GM21381 (cell line): ENCODE measurements at regions not wholly inside any gene's neighbourhood (a gene's known extent, or its start where the extent isn't known, plus 50 kb on each side); places are given as distances from the start of the nearest gene placed in this dataset.
"Not testable (repeated sequence)": the region's sequence is repeated elsewhere in the genome, so short reads cannot be mapped to it uniquely, and the experiment has no call there.

Experiments
- ATAC-seq: cut with Tn5 transposase; IDR thresholded peaks from one replicate; pipeline ENCODE4 v1.9.1; 2021; ENCODE audit warnings: mild to moderate bottlenecking, moderate library complexity; ENCODE audit not compliant: unreplicated experiment

GRCh38 chr6:6748001-6748400 lies 159.5 kb downstream of the LY86 start:
- no peak for ATAC-seq

DNA sequence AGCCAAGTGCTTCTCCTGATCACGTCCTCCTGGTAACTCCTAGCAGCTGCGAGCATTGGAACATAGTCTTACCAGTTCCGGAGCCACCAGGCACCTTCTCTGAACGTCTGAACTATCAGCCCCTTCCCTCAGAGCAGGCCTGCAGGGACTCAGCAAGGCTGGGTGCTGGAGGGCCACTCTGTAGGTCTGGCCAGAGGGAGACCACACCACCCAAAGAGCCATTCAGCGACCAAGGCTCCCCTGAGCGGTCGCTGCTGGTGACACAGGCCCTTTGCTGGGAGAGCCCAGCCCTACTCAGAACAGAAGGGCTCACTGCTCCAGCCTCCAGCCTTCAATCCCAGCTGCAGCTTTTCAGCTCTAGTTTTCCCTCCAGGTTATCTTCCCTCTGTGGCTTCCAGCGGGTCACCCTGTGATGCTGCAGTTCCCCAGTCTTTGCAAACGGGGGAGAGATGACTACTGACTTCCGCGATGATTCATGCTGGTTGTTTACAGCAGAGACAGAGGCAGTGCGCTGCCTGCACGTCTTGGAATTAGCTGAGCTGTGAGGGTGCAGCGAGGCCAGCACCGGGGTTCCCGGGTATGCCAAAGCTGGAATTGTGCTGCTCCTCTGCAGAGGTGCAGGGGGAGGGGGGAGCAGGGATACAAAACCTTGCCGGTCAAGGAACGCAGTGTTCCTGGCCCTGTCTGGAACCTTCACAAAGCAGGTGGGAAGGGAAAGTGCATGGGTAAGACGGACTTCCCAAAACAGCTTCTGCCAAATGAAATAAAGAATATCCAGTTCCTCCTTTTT lies 161.4 kb downstream of the LY86 start:
- no peak for ATAC-seq

DNA sequence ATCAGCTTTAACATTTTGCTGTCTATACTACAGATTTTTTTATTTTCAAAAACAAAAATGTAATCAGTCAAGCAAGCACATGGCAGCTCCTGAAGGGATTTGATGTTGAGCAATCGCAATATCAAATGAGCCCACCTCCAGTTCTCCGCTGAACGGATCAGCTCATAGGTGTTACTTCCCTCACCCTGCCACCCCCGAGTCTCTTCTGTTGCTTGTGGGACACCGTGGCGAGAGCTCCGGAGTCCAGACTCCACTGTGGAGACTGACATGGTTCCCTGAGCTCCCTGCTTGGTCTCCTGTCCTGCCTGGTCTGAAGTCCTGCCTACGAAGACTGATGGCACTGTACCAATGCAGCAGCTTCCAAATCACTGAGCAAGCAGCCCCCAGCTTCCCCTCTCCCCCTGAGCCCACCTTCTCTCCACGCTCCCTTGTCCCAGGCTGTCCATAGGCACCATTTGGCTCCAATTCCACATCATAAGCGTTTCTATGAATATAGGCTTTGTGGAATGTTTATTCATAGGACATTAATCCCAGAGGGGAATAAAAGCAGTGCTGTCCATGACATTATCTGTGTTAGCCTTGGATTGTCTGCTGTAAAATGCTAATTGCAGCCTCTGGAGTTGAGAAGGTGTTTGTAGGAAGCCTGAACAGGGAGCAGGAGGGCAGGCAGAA lies 162.2 kb downstream of the LY86 start:
- no peak for ATAC-seq

DNA sequence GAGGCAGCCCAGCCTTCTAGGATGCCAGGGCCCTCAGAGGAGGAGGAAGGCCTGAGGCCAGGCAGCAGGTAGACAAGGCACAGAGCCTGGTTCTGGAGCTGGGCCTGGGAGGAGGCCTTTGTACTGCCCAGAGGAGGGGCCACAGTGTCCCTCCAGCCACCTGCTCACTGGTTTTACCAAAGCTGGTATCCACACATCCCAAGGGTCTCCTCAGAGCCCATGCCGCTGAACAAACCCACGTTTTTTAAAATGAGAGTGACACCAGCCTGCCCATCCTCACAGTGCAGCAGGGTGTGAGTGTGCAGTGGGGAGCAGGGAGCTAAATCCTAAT lies 162.7 kb downstream of the LY86 start:
- ATAC-seq, result no peak

DNA sequence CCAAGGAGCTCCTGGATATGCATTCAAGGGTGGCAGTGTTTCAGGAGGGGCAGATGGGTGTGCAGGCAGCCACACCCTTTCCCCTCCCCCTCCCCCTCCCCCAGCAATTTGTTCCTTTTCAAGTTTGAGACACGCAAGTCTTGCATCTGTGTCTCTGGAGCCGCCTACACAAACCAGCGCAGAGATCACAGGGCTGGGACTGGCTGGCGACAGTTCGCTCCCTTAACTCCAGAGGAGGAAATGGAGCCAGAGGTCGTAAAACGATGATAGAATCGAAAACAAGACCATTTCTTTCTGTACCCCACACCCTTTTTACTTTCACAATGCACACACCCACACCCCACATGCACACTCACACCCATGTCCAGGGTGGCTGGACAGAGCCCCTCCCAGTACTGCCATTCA lies 163.1 kb downstream of the LY86 start:
- ATAC-seq, result no peak

DNA sequence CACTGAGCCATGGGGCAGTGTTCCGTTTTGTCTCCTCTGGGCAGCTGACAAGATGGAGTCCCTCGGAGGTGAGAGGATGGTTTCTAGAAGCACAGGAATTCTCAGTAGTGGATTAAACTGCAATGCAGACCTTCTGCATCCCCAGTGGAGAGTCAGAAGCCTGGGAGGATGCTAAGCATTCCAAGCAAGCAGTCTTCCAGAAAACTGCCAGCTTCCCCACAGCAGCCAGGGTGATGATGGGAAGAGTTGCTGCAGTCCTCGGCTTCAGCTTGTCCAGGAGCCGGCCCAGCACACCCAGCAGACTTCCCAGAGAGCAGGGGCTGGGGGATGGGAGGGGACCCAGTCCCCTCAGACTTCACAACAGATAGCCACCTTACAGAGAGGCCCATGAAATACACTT lies 163.6 kb downstream of the LY86 start:
- ATAC-seq, result no peak

DNA sequence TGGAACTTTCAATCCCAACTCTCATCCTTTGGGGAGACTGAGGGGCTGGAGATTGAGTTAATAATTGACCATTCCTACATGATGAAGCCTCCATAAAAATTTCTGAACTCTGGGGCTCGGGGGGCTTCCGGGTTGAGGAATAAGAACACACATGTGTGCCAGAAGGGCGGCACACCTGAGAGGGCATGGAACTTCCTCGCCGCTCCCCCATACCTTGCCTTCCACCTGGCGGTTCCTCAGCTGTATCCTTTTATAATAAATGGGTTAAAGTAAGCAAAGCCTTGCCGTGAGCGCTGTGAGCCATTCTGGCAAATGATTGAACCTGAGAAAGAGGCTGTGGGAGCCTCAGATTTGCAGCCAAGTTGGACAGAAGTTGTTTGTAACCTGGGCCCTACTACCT lies 164.8 kb downstream of the LY86 start:
- ATAC-seq, result no peak

- no peak for ATAC-seq
Observed at GRCh38 chr6:6756526-6756925, 168.0 kb downstream of the LY86 start.

GRCh38 chr6:6758546-6758914 lies 170.0 kb downstream of the LY86 start:
- no peak for ATAC-seq

DNA sequence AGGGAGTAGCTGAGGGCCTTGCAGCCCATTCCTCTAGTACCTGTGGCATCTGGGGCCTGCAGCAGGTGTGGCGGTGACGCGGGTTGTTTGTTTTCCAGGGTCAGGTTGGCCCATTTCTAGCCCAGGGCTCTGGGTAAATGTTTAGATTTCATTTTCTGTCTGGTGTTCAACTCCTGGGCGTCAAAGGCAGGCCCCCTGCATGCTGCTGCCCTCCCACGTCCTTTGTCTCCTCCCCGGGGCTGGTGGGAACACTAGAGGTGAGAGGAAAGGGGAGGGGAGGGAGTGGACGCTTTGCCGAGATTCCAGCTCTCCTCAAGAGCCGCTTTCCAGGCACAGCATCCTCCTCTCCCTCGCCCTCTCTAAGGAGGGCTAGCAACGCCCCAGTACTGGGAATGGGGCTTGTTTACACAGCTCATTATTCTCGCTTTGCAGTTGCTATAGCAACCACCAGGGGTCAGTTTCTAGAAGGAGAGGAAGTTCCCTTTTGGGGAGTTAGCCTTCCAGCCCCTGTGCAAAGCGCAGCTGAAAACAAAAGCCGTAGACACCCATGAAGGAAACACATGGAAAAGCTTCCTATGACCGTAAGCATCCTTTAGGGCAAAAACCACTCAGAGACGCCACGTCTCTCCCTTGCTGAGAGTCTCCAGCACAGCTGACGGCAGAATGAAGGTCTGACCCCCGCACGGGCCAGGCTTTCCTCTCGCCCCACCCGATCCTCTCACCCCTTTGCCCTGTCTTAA lies 170.6 kb downstream of the LY86 start:
- peak; percentile 87 for ATAC-seq

- no peak for ATAC-seq
Observed at GRCh38 chr6:6760002-6760401, 171.5 kb downstream of the LY86 start.

GRCh38 chr6:6762566-6762965 lies 174.0 kb downstream of the LY86 start:
- ATAC-seq, result not testable (repeated sequence)

DNA sequence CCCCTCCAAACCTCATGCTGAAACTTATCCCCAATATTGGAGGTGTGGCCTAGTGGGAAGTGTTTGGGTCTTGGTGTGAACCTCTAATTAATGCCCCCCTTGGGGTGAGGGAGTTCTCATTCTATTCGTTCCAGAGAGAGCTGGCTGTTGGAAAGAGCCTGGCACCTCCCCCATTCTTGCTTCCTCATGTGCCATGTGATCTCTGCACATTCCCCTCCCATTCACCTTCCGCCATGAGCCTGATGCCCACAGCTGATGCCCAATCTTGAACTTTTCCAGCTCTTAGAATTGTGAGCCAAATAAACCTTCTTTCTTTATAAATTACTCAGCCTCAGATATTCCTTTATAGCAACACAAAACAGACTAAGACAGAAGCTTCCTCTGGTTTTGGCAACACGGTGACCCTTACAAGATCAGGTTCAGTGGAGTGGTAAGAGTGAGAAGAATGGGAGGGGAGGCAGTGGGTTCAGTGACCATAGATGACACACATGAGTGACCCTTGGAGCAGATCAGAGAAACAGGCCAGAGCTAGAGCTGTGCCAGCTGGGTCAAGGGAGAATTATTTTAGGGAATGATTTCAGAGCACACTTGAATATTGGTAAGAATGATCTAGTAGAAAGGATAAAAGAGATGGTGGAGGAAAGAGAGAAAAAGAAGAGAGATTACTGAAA lies 176.4 kb downstream of the LY86 start:
- ATAC-seq, result no peak

- no peak for ATAC-seq
Observed at GRCh38 chr6:6766230-6766905, 177.8 kb downstream of the LY86 start.

GRCh38 chr6:6769466-6769865 lies 180.9 kb downstream of the LY86 start:
- no peak for ATAC-seq

GRCh38 chr6:6771224-6771945 lies 182.9 kb downstream of the LY86 start:
- no peak for ATAC-seq

GRCh38 chr6:6771964-6772363 lies 183.4 kb downstream of the LY86 start:
- no peak for ATAC-seq

DNA sequence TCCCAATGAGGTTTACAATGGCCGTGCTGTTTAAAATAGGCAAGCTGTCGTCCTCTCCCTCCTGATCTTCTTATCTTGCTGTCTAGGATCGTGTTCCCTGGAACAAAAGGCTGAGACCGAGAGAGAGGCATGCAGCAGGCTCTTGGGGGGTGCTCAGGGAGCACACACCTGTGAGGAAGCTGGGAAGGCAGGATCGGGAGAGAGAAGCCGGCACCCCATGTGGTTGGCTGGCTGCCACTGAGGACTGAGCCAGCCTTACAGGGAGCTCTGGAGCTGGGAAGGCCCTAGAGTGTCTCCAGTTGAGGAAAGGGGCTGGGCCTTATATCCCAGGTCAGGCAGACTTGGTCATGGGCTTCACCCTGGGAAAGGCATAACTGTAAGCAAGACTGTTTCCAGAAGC lies 184.2 kb downstream of the LY86 start:
- ATAC-seq, result no peak

- ATAC-seq, result no peak
Observed at GRCh38 chr6:6775074-6775473, 186.6 kb downstream of the LY86 start.

DNA sequence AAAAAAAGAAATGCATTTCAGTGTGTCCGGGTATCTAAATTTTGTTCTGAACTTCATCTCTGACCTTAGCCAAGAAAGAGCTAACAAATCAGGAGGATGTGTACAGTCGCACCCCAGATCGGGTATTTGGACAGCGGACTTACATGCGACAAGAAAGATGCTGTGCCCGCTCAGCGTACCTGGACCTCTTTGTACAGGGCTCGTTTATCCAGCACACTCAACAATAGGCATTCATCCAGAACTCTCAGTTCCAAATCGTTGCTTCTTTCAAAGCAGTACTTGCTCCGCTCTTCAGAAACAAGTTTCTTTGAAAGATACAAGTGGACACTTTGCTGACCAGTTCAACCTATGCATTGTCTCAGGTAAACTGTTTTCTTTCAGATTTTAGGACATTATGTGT lies 191.7 kb downstream of the LY86 start:
- ATAC-seq, result no peak
